ENCODE measurements at regions not wholly inside any gene's neighbourhood (a gene's known extent, or its start where the extent isn't known, plus 50 kb on each side); places are given as distances from the start of the nearest gene placed in this dataset.

- H3K4me2 ChIP-seq: no peak overlapping the region
- WGBS (ENCODE audit: low lambda C conversion rate): 61% methylated on average over 4 of the region's 4 CpGs
- 0 out of 2 replicates have a peak, but pooled peaks cover 7% of the 10 kb centered on the region for H3K9me3 ChIP-seq
- ChIA-PET CTCF (no interaction called here), POLR2A (no interaction called here)
- H3K4me3 ChIP-seq (ENCODE audit: low read depth in 2 of 2, low read length in 1 of 2): no peak overlapping the region
- no peak for DNase-seq
- H4K20me1 ChIP-seq (ENCODE audit: insufficient read depth): no peaks in the 10 kb centered on the region
- no peak overlapping the region for H3K27ac ChIP-seq (ENCODE audit: low read depth in 2 of 2, low read length in 1 of 2)
- H3K79me2 ChIP-seq (ENCODE audit: insufficient read depth): no peaks in the 10 kb centered on the region
- H3K4me1 ChIP-seq (ENCODE audit: control insufficient read depth in 1 of 2, insufficient read depth in 2 of 2, low read depth in 1 of 2, low read length in 1 of 2): no peaks in the 10 kb centered on the region
- no peak overlapping the region for H2AFZ ChIP-seq (ENCODE audit: low read depth)
- H3K27me3 ChIP-seq (ENCODE audit: insufficient read depth): no peaks in the 10 kb centered on the region
- H3K36me3 ChIP-seq (replicated peaks in 1 of 2; ENCODE audit: control insufficient read depth in 1 of 2, insufficient read depth in 2 of 2, low read length in 1 of 2): no peaks in the 10 kb centered on the region
- H3F3A ChIP-seq (replicated peaks; ENCODE audit: insufficient read depth): no peaks in the 10 kb centered on the region
- TF ChIP-seq RFX5 (IDR thresholded peaks at IDR 0.05; ENCODE audit: low read length): no peak
- TF ChIP-seq ZBTB33 (IDR thresholded peaks at IDR 0.05; ENCODE audit: borderline replicate concordance, low read depth): no peak
- H3K9me2 ChIP-seq: no peaks in the 10 kb centered on the region; the same call in 1 of the 2 replicates
- no peak overlapping the region for H3K9ac ChIP-seq
These were observed 267.9 kb downstream of the THBS2 start for GRCh38 chr6:168985705-168986104.

GRCh38 chr6:168983925-168984324, 269.7 kb downstream of the THBS2 start:
- no peak overlapping the region for H3K4me3 ChIP-seq (ENCODE audit: low read depth in 2 of 2, low read length in 1 of 2)
- no peaks in the 10 kb centered on the region for H3K27me3 ChIP-seq (ENCODE audit: insufficient read depth)
- peak; percentile 30; the same call in 1 of the 2 replicates for TF ChIP-seq PBX3 (IDR thresholded peaks at IDR 0.05)
- TF ChIP-seq MEF2A (IDR thresholded peaks at IDR 0.05; ENCODE audit: borderline replicate concordance, low read depth): no peak
- TF ChIP-seq NFIC (IDR thresholded peaks at IDR 0.05; ENCODE audit: borderline replicate concordance): no peak
- peak; percentile 62; the same call in 1 of the 2 replicates for TF ChIP-seq TCF12 (IDR thresholded peaks at IDR 0.05)
- no peak for TF ChIP-seq RCOR1 (IDR thresholded peaks at IDR 0.05; ENCODE audit: low read length)
- no peak for TF ChIP-seq RFX5 (IDR thresholded peaks at IDR 0.05; ENCODE audit: low read length)
- no peak for TF ChIP-seq GATA2 (CRISPR knock-in tag; IDR thresholded peaks at IDR 0.05)
- TF ChIP-seq RAD21 (IDR thresholded peaks at IDR 0.05; ENCODE audit: low read length): no peak
- TF ChIP-seq, protein P1, sequence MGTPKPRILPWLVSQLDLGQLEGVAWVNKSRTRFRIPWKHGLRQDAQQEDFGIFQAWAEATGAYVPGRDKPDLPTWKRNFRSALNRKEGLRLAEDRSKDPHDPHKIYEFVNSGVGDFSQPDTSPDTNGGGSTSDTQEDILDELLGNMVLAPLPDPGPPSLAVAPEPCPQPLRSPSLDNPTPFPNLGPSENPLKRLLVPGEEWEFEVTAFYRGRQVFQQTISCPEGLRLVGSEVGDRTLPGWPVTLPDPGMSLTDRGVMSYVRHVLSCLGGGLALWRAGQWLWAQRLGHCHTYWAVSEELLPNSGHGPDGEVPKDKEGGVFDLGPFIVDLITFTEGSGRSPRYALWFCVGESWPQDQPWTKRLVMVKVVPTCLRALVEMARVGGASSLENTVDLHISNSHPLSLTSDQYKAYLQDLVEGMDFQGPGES (IDR thresholded peaks at IDR 0.05; ENCODE audit: low read depth, low read length): no peak
- TF ChIP-seq NRF1 (IDR thresholded peaks at IDR 0.05; ENCODE audit: low read depth, low read length): no peak
- TF ChIP-seq EP300 (IDR thresholded peaks at IDR 0.05; ENCODE audit: borderline replicate concordance in 1 of 2, low read depth in 1 of 2, low read length in 1 of 2): no peak
- TF ChIP-seq SIN3A (IDR thresholded peaks at IDR 0.05; ENCODE audit: borderline replicate concordance, low read depth, low read length): no peak
- TF ChIP-seq USF1 (IDR thresholded peaks at IDR 0.05; ENCODE audit: borderline replicate concordance, low read depth): no peak
- no peaks in the 10 kb centered on the region for H4K20me1 ChIP-seq (ENCODE audit: insufficient read depth)
- H3K9ac ChIP-seq: no peak overlapping the region
- H3K4me1 ChIP-seq (ENCODE audit: control insufficient read depth in 1 of 2, insufficient read depth in 2 of 2, low read depth in 1 of 2, low read length in 1 of 2): no peaks in the 10 kb centered on the region
- H3K9me2 ChIP-seq: no peaks in the 10 kb centered on the region; the same call in 1 of the 2 replicates
- H2AFZ ChIP-seq (ENCODE audit: low read depth): no peak overlapping the region
- no peaks in the 10 kb centered on the region for H3K79me2 ChIP-seq (ENCODE audit: insufficient read depth)
- no peak for DNase-seq
- 13% methylated on average over 4 of the region's 4 CpGs for WGBS (ENCODE audit: low lambda C conversion rate)
- POLR2A ChIA-PET: no interaction called here
- H3F3A ChIP-seq (replicated peaks; ENCODE audit: insufficient read depth): no peaks in the 10 kb centered on the region
- H3K27ac ChIP-seq (ENCODE audit: low read depth in 2 of 2, low read length in 1 of 2): no peak overlapping the region
- CTCF ChIA-PET: interaction anchor here (2.3 kb wide), 1 partner anchor 27 kb away, joined by 5 read pairs; no protein-coding TSS in a partner anchor
- 0 out of 2 replicates have a peak, but pooled peaks cover 7% of the 10 kb centered on the region for H3K9me3 ChIP-seq
- H3K36me3 ChIP-seq (replicated peaks in 1 of 2; ENCODE audit: control insufficient read depth in 1 of 2, insufficient read depth in 2 of 2, low read length in 1 of 2): no peaks in the 10 kb centered on the region
- no peak overlapping the region for H3K4me2 ChIP-seq
